ENCODE measurements at regions not wholly inside any gene's neighbourhood (a gene's known extent, or its start where the extent isn't known, plus 50 kb on each side); places are given as distances from the start of the nearest gene placed in this dataset.
"Not testable (repeated sequence)": the region's sequence is repeated elsewhere in the genome, so short reads cannot be mapped to it uniquely, and the experiment has no call there.

GRCh38 chr19:28612275-28612769 lies 600.6 kb downstream of the UQCRFS1 start:
- DNase-seq: no peak

DNA sequence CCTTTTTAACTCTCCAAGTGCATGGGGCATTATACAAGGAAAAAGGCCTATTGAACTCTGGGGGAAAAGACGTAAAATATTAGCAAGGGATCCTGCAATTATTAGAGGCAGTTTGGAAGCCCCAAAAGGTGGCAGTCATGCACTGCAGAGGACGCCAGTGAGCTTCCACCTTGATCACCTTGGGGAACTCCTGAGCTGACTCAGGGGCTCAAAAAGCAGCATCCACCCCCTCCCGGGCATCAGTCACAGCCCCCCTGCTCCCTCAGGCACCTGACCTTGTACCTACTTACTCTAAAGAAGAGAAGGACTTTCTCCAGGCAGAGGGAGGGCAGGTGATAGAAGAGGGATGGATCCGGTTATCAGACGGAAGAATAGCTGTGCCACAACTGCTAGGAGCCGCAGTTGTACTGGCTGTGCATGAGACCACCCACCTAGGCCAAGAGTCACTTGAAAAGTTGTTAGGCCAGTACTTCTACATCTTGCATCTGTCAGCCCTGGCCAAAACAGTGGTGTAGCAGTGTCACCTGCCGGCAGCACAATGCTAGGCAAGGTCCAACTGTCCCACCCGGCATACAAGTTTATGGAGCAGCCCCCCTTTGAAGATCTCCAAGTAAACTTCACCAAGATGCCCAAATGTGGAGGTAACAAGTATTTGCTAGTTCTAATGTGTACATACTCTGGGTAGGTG lies 601.6 kb downstream of the UQCRFS1 start:
- DNase-seq: not testable (repeated sequence)

DNA sequence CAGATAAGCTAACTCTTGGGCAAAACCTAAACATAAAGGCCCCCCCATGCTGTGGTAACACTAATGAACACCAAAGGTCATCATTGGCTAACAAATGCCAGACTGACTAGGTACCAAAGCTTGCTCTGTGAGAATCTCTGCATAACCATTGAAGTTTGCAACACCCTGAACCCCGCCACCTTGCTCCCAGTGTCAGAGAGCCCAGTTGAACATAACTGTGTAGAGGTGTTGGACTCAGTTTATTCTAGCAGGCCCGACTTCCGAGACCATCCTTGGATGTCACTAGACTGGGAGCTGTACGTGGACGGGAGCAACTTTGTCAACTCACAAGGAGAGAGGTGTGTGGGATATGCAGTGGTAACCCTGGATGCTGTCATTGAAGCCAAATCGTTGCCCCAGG lies 602.2 kb downstream of the UQCRFS1 start:
- DNase-seq: no peak

DNA sequence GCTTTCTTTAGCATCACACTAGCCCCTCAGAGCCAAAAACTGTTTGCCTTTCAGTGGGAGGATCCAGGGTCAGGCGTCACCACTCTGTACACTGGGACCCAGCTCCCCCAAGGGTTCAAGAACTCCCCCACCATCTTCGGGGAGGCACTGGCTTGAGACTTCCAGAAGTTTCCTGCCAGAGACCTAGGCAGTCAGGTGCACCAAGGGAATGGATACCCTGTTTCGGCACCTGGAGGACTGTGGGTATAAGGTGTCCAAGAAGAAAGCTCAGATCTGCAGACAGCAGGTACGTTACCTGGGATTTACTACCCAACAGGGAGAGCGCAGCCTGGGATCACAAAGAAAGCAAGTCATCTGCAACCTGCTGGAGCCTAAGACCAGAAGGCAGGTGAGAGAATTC lies 603.0 kb downstream of the UQCRFS1 start:
- DNase-seq: no peak

GRCh38 chr19:28609091-28609755 lies 603.7 kb downstream of the UQCRFS1 start:
- DNase-seq: no peak

DNA sequence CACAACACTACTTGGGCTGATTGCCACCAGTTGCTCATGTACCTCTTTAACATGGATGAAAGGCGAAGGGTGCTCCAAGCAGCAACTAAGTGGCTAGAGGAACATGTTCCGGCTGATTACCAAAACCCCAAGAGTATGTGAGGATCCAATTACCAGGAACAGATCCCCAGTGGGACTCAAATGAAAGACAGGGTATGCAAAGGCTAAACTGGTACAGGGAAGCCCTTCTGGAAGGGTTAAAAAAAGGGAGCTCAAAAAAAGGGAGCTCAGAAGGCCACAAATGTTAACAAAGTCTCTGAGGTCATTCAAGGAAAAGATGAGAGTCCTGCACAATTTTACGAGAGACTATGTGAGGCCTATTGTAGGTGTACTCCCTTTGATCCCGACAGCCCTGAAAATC lies 604.7 kb downstream of the UQCRFS1 start:
- no peak for DNase-seq

- no peak for DNase-seq
Measured at GRCh38 chr19:28607066-28607583, 605.8 kb downstream of the UQCRFS1 start.

DNA sequence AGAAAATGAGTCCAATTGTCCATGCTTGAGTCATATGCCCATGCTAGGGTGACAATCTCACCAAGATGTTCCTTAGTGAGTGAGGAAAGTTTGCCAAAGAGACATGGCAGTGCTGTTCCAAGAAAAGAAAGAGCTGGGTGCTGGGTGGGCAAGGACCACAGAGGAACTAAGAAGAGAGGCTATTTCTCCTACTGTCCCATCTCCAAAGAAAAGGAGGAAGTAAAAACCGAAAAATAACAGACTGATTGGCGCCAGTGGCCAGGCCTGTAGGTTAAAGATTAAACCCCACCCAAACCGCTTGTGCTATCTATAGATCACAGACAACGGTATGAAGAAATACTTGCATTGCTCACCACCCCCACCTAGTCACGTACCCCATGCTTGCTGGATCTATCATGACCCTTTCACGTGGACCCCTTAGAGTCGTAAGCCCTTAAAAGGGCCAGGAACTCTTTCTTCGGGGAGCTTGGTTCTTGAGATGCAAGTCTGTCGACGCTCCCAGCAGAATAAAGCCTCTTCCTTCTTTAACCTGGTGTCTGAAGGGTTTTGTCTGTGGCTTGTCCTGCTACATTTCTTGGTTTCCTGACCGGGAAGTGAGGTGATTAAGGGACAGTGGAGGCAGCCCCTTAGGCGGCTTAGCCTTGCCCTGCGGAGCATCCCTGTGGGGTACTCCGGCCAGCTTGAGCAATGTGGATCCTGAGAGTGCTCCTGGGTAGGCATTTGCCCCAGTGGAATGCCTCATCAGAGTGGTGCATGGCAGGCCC lies 606.5 kb downstream of the UQCRFS1 start:
- no peak for DNase-seq

DNA sequence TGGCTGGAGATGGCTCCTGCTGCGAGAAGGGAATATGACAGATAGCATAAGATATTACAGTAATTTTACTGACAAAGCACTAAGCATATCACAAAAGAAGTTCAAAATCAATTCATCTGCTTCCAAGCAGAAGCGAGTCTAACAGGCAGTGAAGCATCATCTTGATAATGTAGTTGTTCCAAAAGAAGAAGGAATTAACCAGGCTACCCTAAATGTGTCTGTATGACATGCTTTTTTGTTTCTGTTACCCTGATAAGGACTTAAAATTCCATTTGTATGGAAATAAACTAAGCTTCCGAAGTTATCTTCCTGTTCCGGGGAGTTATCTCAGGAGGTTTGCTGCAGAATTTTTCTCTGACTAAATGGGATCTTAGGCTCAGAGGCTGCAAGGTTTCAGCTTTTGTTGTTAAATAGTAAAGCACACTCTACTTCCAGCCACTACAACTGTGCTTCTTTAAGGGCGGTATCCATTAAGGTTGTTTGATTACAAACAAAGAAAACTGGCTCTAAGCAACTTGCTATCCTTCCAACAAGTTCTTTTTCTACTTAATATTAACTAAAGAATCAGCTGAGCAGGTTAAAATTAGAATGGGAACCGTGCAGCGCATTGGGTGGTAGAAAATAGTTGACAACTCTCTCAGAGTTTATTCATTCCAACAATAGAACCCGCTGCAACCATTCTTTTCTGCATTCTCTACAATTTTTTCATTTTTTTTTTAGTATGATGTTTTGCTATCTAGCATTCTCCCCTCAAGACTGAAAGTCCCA lies 607.3 kb downstream of the UQCRFS1 start:
- no peak for DNase-seq

DNA sequence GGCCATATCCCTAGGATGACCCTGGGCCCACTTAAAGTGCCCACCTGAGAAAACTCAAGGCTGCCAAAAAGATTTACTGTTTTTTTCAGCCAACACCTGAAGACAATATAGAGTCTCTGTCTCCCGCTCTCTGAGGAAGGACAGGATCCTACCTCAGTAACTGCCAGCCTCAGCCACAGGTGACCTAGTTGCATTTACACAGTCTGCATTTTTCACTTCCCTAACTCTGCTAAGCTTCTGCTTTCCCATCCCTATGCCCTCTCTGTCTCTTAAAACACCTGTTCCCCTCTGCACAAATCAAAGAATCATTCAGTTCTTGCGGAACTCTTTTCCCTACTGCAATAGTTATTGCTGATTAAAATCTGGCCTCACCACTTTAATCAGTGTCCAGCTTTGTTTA lies 609.5 kb downstream of the UQCRFS1 start:
- no peak for DNase-seq

DNA sequence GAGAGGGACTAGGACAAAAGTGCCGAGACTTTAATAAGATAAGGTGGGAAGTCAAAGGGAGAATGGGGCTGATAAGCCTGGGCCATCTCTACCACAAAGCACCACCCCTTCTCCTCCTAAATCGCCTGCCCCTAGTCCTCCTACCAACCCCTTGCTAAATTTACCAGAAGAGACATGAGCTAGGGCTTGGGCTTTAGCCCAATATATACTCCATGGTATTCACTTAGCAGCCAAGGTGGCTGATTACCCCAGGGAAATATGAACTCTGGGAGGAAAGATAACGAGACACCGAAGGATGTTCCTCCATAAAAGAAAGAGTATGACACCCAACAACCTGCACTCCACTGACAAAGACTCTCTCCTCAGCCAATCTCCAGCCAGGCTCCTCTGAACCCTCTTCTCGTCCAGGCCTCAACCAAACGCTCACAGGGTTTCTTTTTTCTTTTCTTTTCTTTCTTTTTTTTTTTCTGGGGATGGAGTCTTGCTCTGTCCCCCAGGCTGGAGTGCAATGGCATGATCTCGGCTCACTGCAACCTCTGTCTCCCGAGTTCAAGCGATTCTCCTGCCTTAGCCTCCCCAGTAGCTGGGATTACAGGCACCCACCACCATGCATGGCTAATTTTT lies 610.2 kb downstream of the UQCRFS1 start:
- DNase-seq: no peak

- no peak for DNase-seq
Measured at GRCh38 chr19:28601723-28602440, 611.1 kb downstream of the UQCRFS1 start.

GRCh38 chr19:28598861-28599260 lies 614.1 kb downstream of the UQCRFS1 start:
- DNase-seq: no peak

DNA sequence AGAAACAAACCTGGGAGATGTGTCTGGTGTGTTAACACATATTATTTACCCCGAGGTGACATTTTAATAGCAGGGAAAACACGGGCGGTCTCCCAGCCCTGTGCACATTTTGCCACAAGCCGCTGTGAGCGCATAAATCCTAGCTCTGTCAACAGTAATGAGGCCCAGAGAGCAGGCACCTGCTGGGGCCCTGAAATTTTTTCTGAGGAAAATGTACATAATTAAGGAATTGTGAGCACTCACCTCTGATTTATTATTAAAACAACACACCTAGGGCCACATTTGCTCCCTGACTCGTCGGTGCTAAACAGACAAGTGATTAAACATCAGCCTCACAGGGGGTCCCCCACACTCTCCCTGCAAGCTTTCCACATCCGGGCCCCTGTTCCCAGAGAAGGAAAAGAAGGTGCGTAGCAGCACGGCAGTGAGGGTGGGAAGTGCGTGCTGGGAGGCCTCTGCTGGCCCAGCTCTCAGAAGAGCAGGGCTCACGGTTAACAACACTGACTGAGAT lies 616.3 kb downstream of the UQCRFS1 start:
- DNase-seq: no peak

GRCh38 chr19:28595722-28596480 lies 617.0 kb downstream of the UQCRFS1 start:
- no peak for DNase-seq

- DNase-seq: no peak
Measured at GRCh38 chr19:28594737-28595136, 618.2 kb downstream of the UQCRFS1 start.

GRCh38 chr19:28589991-28590411 lies 623.0 kb downstream of the UQCRFS1 start:
- not testable (repeated sequence) for DNase-seq

DNA sequence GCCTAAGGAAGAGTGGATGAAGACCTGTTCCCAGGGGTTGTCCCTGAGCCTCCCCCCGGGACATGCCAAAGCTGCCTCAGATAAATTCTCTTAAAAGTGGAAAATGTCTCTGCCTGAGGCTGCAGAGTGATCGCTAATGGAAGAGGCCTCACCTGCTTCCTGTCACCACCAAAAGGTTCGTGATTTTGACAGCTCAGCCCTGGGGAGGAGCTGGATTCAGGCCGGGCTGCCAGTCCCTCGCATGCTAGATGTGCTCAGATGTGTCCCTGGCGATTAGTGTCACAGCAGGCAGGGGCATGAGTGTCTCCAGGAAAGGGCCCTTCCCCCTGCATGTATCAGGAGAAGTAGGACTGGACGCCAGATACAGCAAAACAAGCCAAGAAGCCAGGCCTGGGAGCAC lies 626.5 kb downstream of the UQCRFS1 start:
- no peak for DNase-seq

DNA sequence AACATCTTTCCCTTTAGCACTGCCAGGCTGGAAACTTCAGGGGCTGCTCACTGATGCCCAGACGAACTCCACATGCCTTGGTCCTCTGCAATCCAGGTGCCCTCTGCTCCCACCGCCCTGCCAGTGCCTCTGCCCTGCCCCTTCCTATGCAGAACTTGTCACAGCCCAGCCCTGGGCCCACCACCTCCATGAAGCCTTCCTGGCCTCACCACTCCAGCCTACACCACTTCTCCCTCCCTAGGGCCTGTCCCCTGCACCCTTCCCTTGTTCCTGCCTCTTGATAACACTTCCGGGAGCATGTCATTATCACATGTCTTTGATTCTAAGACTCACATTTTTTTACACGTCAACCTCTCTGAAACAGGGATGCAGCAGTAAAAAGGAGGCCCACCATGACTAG lies 627.2 kb downstream of the UQCRFS1 start:
- DNase-seq: no peak

GRCh38 chr19:28583713-28584112 lies 629.2 kb downstream of the UQCRFS1 start:
- DNase-seq: no peak

DNA sequence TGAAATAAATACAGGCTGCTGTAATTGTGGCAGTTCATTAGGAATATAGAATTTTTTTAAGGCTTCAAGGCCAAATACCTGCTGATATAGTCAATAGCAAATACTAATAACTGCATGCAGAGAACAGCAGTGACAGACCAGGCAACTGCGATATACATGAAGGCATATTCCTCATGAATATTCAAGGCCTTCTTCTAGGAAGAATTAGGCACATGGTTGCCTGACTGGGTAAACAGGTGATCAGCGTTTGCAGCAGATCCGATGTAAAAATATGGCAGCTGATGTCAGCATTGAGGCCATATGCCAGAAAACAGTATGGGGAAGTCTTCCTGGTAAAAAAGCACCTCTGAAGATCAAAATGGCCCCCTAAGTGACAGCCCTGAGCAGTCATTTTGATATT lies 629.7 kb downstream of the UQCRFS1 start:
- DNase-seq: no peak
